ENCODE measurements at regions not wholly inside any gene's neighbourhood (a gene's known extent, or its start where the extent isn't known, plus 50 kb on each side); places are given as distances from the start of the nearest gene placed in this dataset.

- TF ChIP-seq CTCF (IDR thresholded peaks at IDR 0.05; ENCODE audit: borderline replicate concordance, insufficient read depth, low read depth, low read length): no peak
- no peak overlapping the region for H3K4me3 ChIP-seq (ENCODE audit: low read depth, low read length)
Observed at GRCh38 chrX:96424007-96424406, 260.6 kb upstream of the DIAPH2 start.

GRCh38 chrX:96425200-96425599 lies 259.4 kb upstream of the DIAPH2 start:
- no peak overlapping the region for H3K4me3 ChIP-seq (ENCODE audit: low read depth, low read length)
- no peak for TF ChIP-seq CTCF (IDR thresholded peaks at IDR 0.05; ENCODE audit: borderline replicate concordance, insufficient read depth, low read depth, low read length)

GRCh38 chrX:96430756-96431455 lies 253.7 kb upstream of the DIAPH2 start:
- H3K4me3 ChIP-seq (ENCODE audit: low read depth, low read length): no peak overlapping the region
- TF ChIP-seq CTCF (IDR thresholded peaks at IDR 0.05; ENCODE audit: borderline replicate concordance, insufficient read depth, low read depth, low read length): no peak

GRCh38 chrX:96432647-96433046 lies 252.0 kb upstream of the DIAPH2 start:
- no peak for TF ChIP-seq CTCF (IDR thresholded peaks at IDR 0.05; ENCODE audit: borderline replicate concordance, insufficient read depth, low read depth, low read length)
- H3K4me3 ChIP-seq (ENCODE audit: low read depth, low read length): no peak overlapping the region

GRCh38 chrX:96433409-96434077 lies 251.1 kb upstream of the DIAPH2 start:
- TF ChIP-seq CTCF (IDR thresholded peaks at IDR 0.05; ENCODE audit: borderline replicate concordance, insufficient read depth, low read depth, low read length): no peak

GRCh38 chrX:96435378-96436035 lies 249.1 kb upstream of the DIAPH2 start:
- no peak for TF ChIP-seq CTCF (IDR thresholded peaks at IDR 0.05; ENCODE audit: borderline replicate concordance, insufficient read depth, low read depth, low read length)
- no peak overlapping the region for H3K4me3 ChIP-seq (ENCODE audit: low read depth, low read length)

More at GRCh38 chrX:96433409-96434077, 251.1 kb upstream of the DIAPH2 start:
- H3K4me3 ChIP-seq (ENCODE audit: low read depth, low read length): no peak overlapping the region

Measured in GM12875 (cell line).